Trophoblast cell (in vitro differentiated cells and primary cell): ENCODE measurements at regions not wholly inside any gene's neighbourhood (a gene's known extent, or its start where the extent isn't known, plus 50 kb on each side); places are given as distances from the start of the nearest gene placed in this dataset.

Experiments used
- DNase-seq, 2 donors: peaks; one replicate each; pipeline ENCODE4 v3.0.0-alpha.2; 2016
- H2AFZ ChIP-seq: 2 replicates; pipeline ENCODE4 v1.6.1; 2013; ENCODE audit warnings: low read length, moderate library complexity, mild to moderate bottlenecking; ENCODE audit not compliant: insufficient read depth, poor library complexity
- H2AK5ac ChIP-seq: 2 replicates; pipeline ENCODE4 v1.6.1; 2013; ENCODE audit warnings: mild to moderate bottlenecking, low read length
- H2BK120ac ChIP-seq: 2 replicates; pipeline ENCODE4 v1.6.1; 2013; ENCODE audit warnings: low read length, mild to moderate bottlenecking, moderate library complexity; ENCODE audit not compliant: insufficient read depth, poor library complexity
- H2BK12ac ChIP-seq: 2 replicates; pipeline ENCODE4 v1.6.1; 2013; ENCODE audit warnings: mild to moderate bottlenecking, low read length, moderate library complexity
- H2BK5ac ChIP-seq: 2 replicates; pipeline ENCODE4 v1.6.1; 2013; ENCODE audit warnings: low read length, low read depth, moderate library complexity, mild to moderate bottlenecking; ENCODE audit not compliant: poor library complexity
- H3K14ac ChIP-seq: 2 replicates; pipeline ENCODE4 v1.6.1; 2013; ENCODE audit warnings: mild to moderate bottlenecking, low read length
- H3K18ac ChIP-seq: 2 replicates; pipeline ENCODE4 v1.6.1; 2013; ENCODE audit warnings: mild to moderate bottlenecking, low read length
- H3K23ac ChIP-seq: 2 replicates; pipeline ENCODE4 v1.6.1; 2013; ENCODE audit warnings: low read length
- H3K27ac ChIP-seq: 2 replicates; pipeline ENCODE4 v1.5.1; 2013; ENCODE audit warnings: low read depth, mild to moderate bottlenecking, inconsistent platforms, low read length, moderate library complexity
- H3K27me3 ChIP-seq: 2 replicates; pipeline ENCODE4 v1.6.1; 2013; ENCODE audit warnings: inconsistent platforms, mild to moderate bottlenecking, low read length, moderate library complexity; ENCODE audit not compliant: insufficient read depth
- H3K36me3 ChIP-seq, 2 experiments: 1 replicate in 1 of 2; 2 replicates in 1 of 2; pipeline ENCODE4 v1.6.1; 2013; ENCODE audit warnings: low read length in 2 of 2, mild to moderate bottlenecking in 2 of 2, moderate library complexity in 1 of 2; ENCODE audit not compliant: insufficient read depth in 2 of 2, control insufficient read depth in 1 of 2
- H3K4ac ChIP-seq: 2 replicates; pipeline ENCODE4 v1.6.1; 2013; ENCODE audit warnings: low read depth, mild to moderate bottlenecking, low read length, moderate library complexity
- H3K4me1 ChIP-seq, 2 experiments: 1 replicate in 1 of 2; 2 replicates in 1 of 2; pipeline ENCODE4 v1.6.1; 2013; ENCODE audit warnings: low read length in 2 of 2, mild to moderate bottlenecking in 2 of 2, moderate library complexity in 1 of 2; ENCODE audit not compliant: insufficient read depth in 2 of 2, control insufficient read depth in 1 of 2
- H3K4me2 ChIP-seq: 2 replicates; pipeline ENCODE4 v1.6.1; 2013; ENCODE audit warnings: inconsistent platforms, mild to moderate bottlenecking, low read length, moderate library complexity
- H3K4me3 ChIP-seq: 2 replicates; pipeline ENCODE4 v1.5.1; 2013; ENCODE audit warnings: mild to moderate bottlenecking, low read depth, low read length, inconsistent platforms
- H3K79me1 ChIP-seq: one replicate; pipeline ENCODE4 v1.6.1; 2013; ENCODE audit warnings: low read length
- H3K79me2 ChIP-seq: 2 replicates; pipeline ENCODE4 v1.6.1; 2013; ENCODE audit warnings: low read length, mild to moderate bottlenecking; ENCODE audit not compliant: control insufficient read depth, insufficient read depth, poor library complexity
- H3K9ac ChIP-seq: 2 replicates; pipeline ENCODE4 v1.6.1; 2013; ENCODE audit warnings: mild to moderate bottlenecking, low read length
- H3K9me3 ChIP-seq: 2 replicates; pipeline ENCODE4 v1.6.1; 2013; ENCODE audit warnings: low read depth, mild to moderate bottlenecking, control low read depth, inconsistent platforms, low read length; ENCODE audit not compliant: insufficient read depth
- H4K12ac ChIP-seq: 2 replicates; pipeline ENCODE4 v1.6.1; 2013; ENCODE audit warnings: low read depth, mild to moderate bottlenecking, low read length, moderate library complexity
- H4K8ac ChIP-seq: 2 replicates; pipeline ENCODE4 v1.6.1; 2013; ENCODE audit warnings: low read depth, mild to moderate bottlenecking, low read length, moderate library complexity
- H4K91ac ChIP-seq: one replicate; pipeline ENCODE4 v1.6.1; 2013; ENCODE audit warnings: low read depth, mild to moderate bottlenecking, low read length, moderate library complexity
- WGBS: extraction: QIAGEN DNeasy Blood & Tissue Kit; methylation state at CpG from one replicate; pipeline ENCODE4 v1.1.7; 2013; ENCODE audit warnings: missing lambda C conversion rate; ENCODE audit not compliant: insufficient read length, insufficient coverage; ENCODE audit errors: extremely low coverage; 5-methylcytosine and 5-hydroxymethylcytosine counted together

DNA sequence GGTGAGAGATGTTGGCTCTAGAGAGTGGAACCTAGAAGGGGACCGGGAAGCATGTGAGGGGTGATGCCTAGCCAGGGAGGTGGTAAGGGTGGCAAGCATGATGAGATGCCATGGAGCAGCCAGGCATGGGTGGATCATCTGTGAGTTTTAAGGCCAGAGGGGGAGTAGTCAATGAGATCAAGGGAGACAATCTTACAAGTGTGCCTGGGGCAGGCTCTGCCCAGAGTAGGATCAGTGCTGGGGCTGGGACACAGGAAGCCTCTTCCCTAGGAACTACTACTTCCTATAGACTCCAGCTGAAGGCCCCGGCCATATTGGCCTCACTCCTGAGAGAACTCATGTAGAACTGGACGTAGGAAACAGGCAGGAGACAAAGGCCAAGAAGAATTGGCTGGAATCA, 192.4 kb upstream of the CSF3R start:
- Histone ChIP-seq H3K14ac (no peak overlapping the region), H3K4me2 (no peak overlapping the region), H3K9me3 (no peaks in the 10 kb centered on the region), H3K4me3 (no peak overlapping the region), H3K79me2 (no peaks in the 10 kb centered on the region), H4K91ac (no peak overlapping the region), H2BK120ac (no peak overlapping the region), H2BK5ac (no peak overlapping the region), H4K12ac (no peak overlapping the region), H3K18ac (no peak overlapping the region), H3K23ac (no peak overlapping the region), H3K79me1 (no peaks in the 10 kb centered on the region), H3K27ac (no peak overlapping the region), H2AK5ac (no peak overlapping the region), H3K4me1 (no peaks in the 10 kb centered on the region), H3K36me3 (no peaks in the 10 kb centered on the region), H3K9ac (no peak overlapping the region), H3K27me3 (no peaks in the 10 kb centered on the region), H2AFZ (no peak overlapping the region), H4K8ac (no peak overlapping the region), H3K4ac (no peak overlapping the region), H2BK12ac (no peak overlapping the region)
- no CpG with 5 or more reads among the region's 3 CpGs for WGBS
- DNase-seq = no peak

DNA sequence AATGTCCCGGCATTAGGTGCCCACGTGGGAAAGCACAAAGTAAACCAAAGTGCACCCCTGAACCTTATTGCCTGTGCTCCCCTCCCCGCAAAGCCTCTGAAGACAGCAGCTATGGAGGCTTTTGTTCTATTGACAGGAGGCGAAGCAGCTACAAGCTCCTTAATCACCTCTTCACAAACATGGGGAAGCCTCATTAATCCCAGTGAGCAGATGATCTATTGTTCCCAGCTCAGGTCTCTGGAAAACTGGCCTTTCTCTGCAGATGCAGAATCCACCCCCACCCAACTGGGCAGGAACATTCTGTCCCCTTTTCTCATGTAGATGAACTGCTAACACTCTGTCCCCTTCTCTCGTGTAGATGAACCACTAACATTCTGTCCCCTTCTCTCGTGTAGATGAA, 190.5 kb upstream of the CSF3R start:
- WGBS = no CpG with 5 or more reads among the region's 6 CpGs
- no peak overlapping the region for H2BK12ac ChIP-seq
- DNase-seq = no peak
- H3K4me1 ChIP-seq = no peaks in the 10 kb centered on the region
- H3K9me3 ChIP-seq = no peaks in the 10 kb centered on the region
- no peak overlapping the region for H4K12ac ChIP-seq
- H2AK5ac ChIP-seq = no peak overlapping the region
- no peak overlapping the region for H3K4me3 ChIP-seq
- no peak overlapping the region for H2BK120ac ChIP-seq
- H3K27me3 ChIP-seq = no peaks in the 10 kb centered on the region
- no peaks in the 10 kb centered on the region for H3K79me2 ChIP-seq
- no peak overlapping the region for H3K9ac ChIP-seq
- H2AFZ ChIP-seq = no peak overlapping the region
- H3K14ac ChIP-seq = no peak overlapping the region
- H4K91ac ChIP-seq = no peak overlapping the region
- H3K18ac ChIP-seq = no peak overlapping the region
- no peak overlapping the region for H3K27ac ChIP-seq
- H3K79me1 ChIP-seq = no peaks in the 10 kb centered on the region
- no peak overlapping the region for H3K4ac ChIP-seq
- no peak overlapping the region for H2BK5ac ChIP-seq
- H3K23ac ChIP-seq = no peak overlapping the region
- H4K8ac ChIP-seq = no peak overlapping the region
- H3K36me3 ChIP-seq = no peaks in the 10 kb centered on the region
- no peak overlapping the region for H3K4me2 ChIP-seq

DNA sequence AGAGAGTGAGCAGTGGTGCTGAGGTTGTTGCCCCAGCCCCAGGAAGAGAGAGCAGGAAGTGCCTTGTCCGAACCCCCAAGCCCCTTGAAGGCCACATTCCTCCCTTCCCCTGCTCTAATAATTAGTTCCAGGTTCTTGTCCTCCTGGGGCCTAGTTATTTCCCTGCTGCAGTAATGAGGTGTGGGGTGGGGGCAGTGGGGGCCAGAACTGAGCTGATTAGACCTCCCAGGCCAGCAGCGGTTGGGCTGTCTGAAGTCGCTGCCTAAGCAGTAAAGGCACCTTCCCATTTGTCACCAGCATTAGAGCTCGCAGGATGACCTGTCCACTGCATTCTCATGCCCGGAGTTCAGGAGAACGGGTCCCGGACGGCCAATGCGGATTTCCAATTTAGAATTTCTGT, 186.5 kb upstream of the CSF3R start:
- Histone ChIP-seq H3K4me1 (no peaks in the 10 kb centered on the region), H3K27ac (no peak overlapping the region), H3K9ac (no peak overlapping the region), H3K4ac (no peak overlapping the region), H2AFZ (no peak overlapping the region), H3K79me2 (no peaks in the 10 kb centered on the region), H3K36me3 (no peaks in the 10 kb centered on the region), H3K14ac (no peak overlapping the region), H2BK12ac (no peak overlapping the region), H3K4me3 (no peak overlapping the region), H3K18ac (no peak overlapping the region), H4K12ac (no peak overlapping the region), H3K9me3 (peaks cover 1% of the 10 kb centered on the region), H3K27me3 (no peaks in the 10 kb centered on the region), H2BK5ac (no peak overlapping the region), H2AK5ac (no peak overlapping the region), H3K4me2 (no peak overlapping the region), H4K8ac (no peak overlapping the region), H3K79me1 (no peaks in the 10 kb centered on the region), H4K91ac (no peak overlapping the region), H2BK120ac (no peak overlapping the region), H3K23ac (no peak overlapping the region)
- no peak for DNase-seq
- no CpG with 5 or more reads among the region's 9 CpGs for WGBS

DNA sequence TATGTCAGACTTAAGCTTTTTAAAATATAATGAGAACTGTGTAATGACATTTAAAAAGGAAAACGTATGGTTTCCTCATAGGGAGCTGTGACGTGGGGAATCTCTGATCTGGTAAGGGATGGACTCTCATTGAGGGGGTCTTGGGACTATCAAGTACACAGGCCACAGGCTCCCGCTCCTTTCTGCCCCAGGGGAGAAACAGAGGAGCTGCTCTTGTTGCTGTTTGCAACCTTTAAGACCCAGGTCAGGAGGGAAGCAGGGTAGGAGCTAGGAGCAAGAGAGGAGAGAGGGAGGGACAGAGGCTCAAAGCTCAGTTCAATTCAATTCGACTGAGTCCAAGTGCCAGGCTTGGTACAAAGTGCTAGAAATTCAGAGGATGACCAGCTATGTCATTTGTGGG, 185.1 kb upstream of the CSF3R start:
- WGBS = no CpG with 5 or more reads among the region's 4 CpGs
- no peak overlapping the region for H4K12ac ChIP-seq
- H3K23ac ChIP-seq = no peak overlapping the region
- H3K9ac ChIP-seq = no peak overlapping the region
- H2BK12ac ChIP-seq = no peak overlapping the region
- H3K14ac ChIP-seq = no peak overlapping the region
- H3K4me1 ChIP-seq = no peaks in the 10 kb centered on the region
- no peak overlapping the region for H2BK5ac ChIP-seq
- H3K4ac ChIP-seq = no peak overlapping the region
- no peak overlapping the region for H2AFZ ChIP-seq
- H3K36me3 ChIP-seq = no peaks in the 10 kb centered on the region
- no peak overlapping the region for H3K4me2 ChIP-seq
- no peaks in the 10 kb centered on the region for H3K79me1 ChIP-seq
- peaks cover 1% of the 10 kb centered on the region for H3K9me3 ChIP-seq
- no peak overlapping the region for H2BK120ac ChIP-seq
- H3K18ac ChIP-seq = no peak overlapping the region
- no peaks in the 10 kb centered on the region for H3K27me3 ChIP-seq
- H4K8ac ChIP-seq = no peak overlapping the region
- no peak overlapping the region for H3K4me3 ChIP-seq
- H2AK5ac ChIP-seq = no peak overlapping the region
- DNase-seq = no peak
- no peaks in the 10 kb centered on the region for H3K79me2 ChIP-seq
- H3K27ac ChIP-seq = no peak overlapping the region
- H4K91ac ChIP-seq = no peak overlapping the region
